ENCODE measurements at regions not wholly inside any gene's neighbourhood (a gene's known extent, or its start where the extent isn't known, plus 50 kb on each side); places are given as distances from the start of the nearest gene placed in this dataset.
"Not testable (repeated sequence)": the region's sequence is repeated elsewhere in the genome, so short reads cannot be mapped to it uniquely, and the experiment has no call there.

GRCh38 chr14:83042858-83043257, 1509.2 kb upstream of the SEL1L start:
- DNase-seq (ENCODE audit: insufficient read length) = no peak
- TF ChIP-seq POLR2A (IDR thresholded peaks at IDR 0.05; ENCODE audit: low read depth, low read length) = no peak
- TF ChIP-seq TAF1 (IDR thresholded peaks at IDR 0.05; ENCODE audit: borderline replicate concordance, low read depth, low read length) = no peak
- no peak for TF ChIP-seq POLR2AphosphoS5 (IDR thresholded peaks at IDR 0.05; ENCODE audit: low read depth, low read length)
- no peak for FAIRE-seq

- no peak for FAIRE-seq
- TF ChIP-seq POLR2AphosphoS5 (IDR thresholded peaks at IDR 0.05; ENCODE audit: low read depth, low read length) (no peak), POLR2A (IDR thresholded peaks at IDR 0.05; ENCODE audit: low read depth, low read length) (no peak), TAF1 (IDR thresholded peaks at IDR 0.05; ENCODE audit: borderline replicate concordance, low read depth, low read length) (no peak)
- DNase-seq (ENCODE audit: insufficient read length) = no peak
Observed at GRCh38 chr14:83044001-83044400, 1510.3 kb upstream of the SEL1L start.

GRCh38 chr14:83047059-83047830, 1513.6 kb upstream of the SEL1L start:
- no peak for TF ChIP-seq POLR2A (IDR thresholded peaks at IDR 0.05; ENCODE audit: low read depth, low read length)
- no peak for TF ChIP-seq TAF1 (IDR thresholded peaks at IDR 0.05; ENCODE audit: borderline replicate concordance, low read depth, low read length)
- TF ChIP-seq POLR2AphosphoS5 (IDR thresholded peaks at IDR 0.05; ENCODE audit: low read depth, low read length) = no peak
- DNase-seq (ENCODE audit: insufficient read length) (no peak), FAIRE-seq (no peak)

- DNase-seq (ENCODE audit: insufficient read length) (no peak), FAIRE-seq (no peak)
- TF ChIP-seq TAF1 (IDR thresholded peaks at IDR 0.05; ENCODE audit: borderline replicate concordance, low read depth, low read length) = no peak
Observed at GRCh38 chr14:83053022-83053710, 1519.5 kb upstream of the SEL1L start.

- TF ChIP-seq POLR2A (IDR thresholded peaks at IDR 0.05; ENCODE audit: low read depth, low read length) = no peak
- TF ChIP-seq POLR2AphosphoS5 (IDR thresholded peaks at IDR 0.05; ENCODE audit: low read depth, low read length) = no peak
- TF ChIP-seq TAF1 (IDR thresholded peaks at IDR 0.05; ENCODE audit: borderline replicate concordance, low read depth, low read length) = no peak
- FAIRE-seq (no peak), DNase-seq (ENCODE audit: insufficient read length) (no peak)
Observed at GRCh38 chr14:83058068-83058467, 1524.4 kb upstream of the SEL1L start.

- TF ChIP-seq POLR2AphosphoS5 (IDR thresholded peaks at IDR 0.05; ENCODE audit: low read depth, low read length) = no peak
- no peak for TF ChIP-seq POLR2A (IDR thresholded peaks at IDR 0.05; ENCODE audit: low read depth, low read length)
- no peak for TF ChIP-seq TAF1 (IDR thresholded peaks at IDR 0.05; ENCODE audit: borderline replicate concordance, low read depth, low read length)
- DNase-seq (ENCODE audit: insufficient read length) = no peak
Observed at GRCh38 chr14:83071888-83072501, 1538.3 kb upstream of the SEL1L start.

GRCh38 chr14:83085136-83085535, 1551.5 kb upstream of the SEL1L start:
- no peak for FAIRE-seq
- no peak for TF ChIP-seq POLR2AphosphoS5 (IDR thresholded peaks at IDR 0.05; ENCODE audit: low read depth, low read length)
- TF ChIP-seq POLR2A (IDR thresholded peaks at IDR 0.05; ENCODE audit: low read depth, low read length) = no peak
- no peak for TF ChIP-seq TAF1 (IDR thresholded peaks at IDR 0.05; ENCODE audit: borderline replicate concordance, low read depth, low read length)
- no peak for DNase-seq (ENCODE audit: insufficient read length)

More at GRCh38 chr14:83071888-83072501, 1538.3 kb upstream of the SEL1L start:
- FAIRE-seq = peak; percentile 14

GRCh38 chr14:83085725-83086124, 1552.1 kb upstream of the SEL1L start:
- DNase-seq (ENCODE audit: insufficient read length) (no peak), FAIRE-seq (no peak)
- no peak for TF ChIP-seq TAF1 (IDR thresholded peaks at IDR 0.05; ENCODE audit: borderline replicate concordance, low read depth, low read length)
- no peak for TF ChIP-seq POLR2A (IDR thresholded peaks at IDR 0.05; ENCODE audit: low read depth, low read length)
- no peak for TF ChIP-seq POLR2AphosphoS5 (IDR thresholded peaks at IDR 0.05; ENCODE audit: low read depth, low read length)

GRCh38 chr14:83091991-83092956, 1558.6 kb upstream of the SEL1L start:
- DNase-seq (ENCODE audit: insufficient read length); FAIRE-seq: not testable (repeated sequence)

GRCh38 chr14:83096092-83096491, 1562.4 kb upstream of the SEL1L start:
- DNase-seq (ENCODE audit: insufficient read length) (no peak), FAIRE-seq (no peak)
- TF ChIP-seq POLR2A (IDR thresholded peaks at IDR 0.05; ENCODE audit: low read depth, low read length) = no peak
- no peak for TF ChIP-seq TAF1 (IDR thresholded peaks at IDR 0.05; ENCODE audit: borderline replicate concordance, low read depth, low read length)
- no peak for TF ChIP-seq POLR2AphosphoS5 (IDR thresholded peaks at IDR 0.05; ENCODE audit: low read depth, low read length)

- FAIRE-seq (no peak), DNase-seq (ENCODE audit: insufficient read length) (no peak)
- no peak for TF ChIP-seq POLR2A (IDR thresholded peaks at IDR 0.05; ENCODE audit: low read depth, low read length)
- TF ChIP-seq POLR2AphosphoS5 (IDR thresholded peaks at IDR 0.05; ENCODE audit: low read depth, low read length) = no peak
- TF ChIP-seq TAF1 (IDR thresholded peaks at IDR 0.05; ENCODE audit: borderline replicate concordance, low read depth, low read length) = no peak
Observed at GRCh38 chr14:83101846-83102245, 1568.2 kb upstream of the SEL1L start.
